BJ (cell line): ENCODE measurements at regions not wholly inside any gene's neighbourhood (a gene's known extent, or its start where the extent isn't known, plus 50 kb on each side); places are given as distances from the start of the nearest gene placed in this dataset.

Source experiments
- CTCF ChIA-PET: fragments of 350-600 bp; formaldehyde crosslinking; extraction: SDS; loops from one replicate; lab custom pipeline; 2021; ENCODE audit warnings: antibody characterized with exemption, inconsistent platforms; lab: Yijun Ruan, JAX
- POLR2A ChIA-PET: fragments of 300-600 bp; sonication (Branson Sonifier 250); formaldehyde crosslinking; extraction: SDS; loops from one replicate; lab custom pipeline; 2021; ENCODE audit warnings: antibody characterized with exemption; lab: Charles Lee
- DNase-seq: peaks from one replicate; pipeline ENCODE4 v3.0.0-alpha.2; 2011; ENCODE audit warnings: low read depth
- H3K27me3 ChIP-seq: 2 replicates; pipeline ENCODE4 v1.6.0; 2011; ENCODE audit warnings: low read length; ENCODE audit not compliant: control insufficient read depth, insufficient read depth
- H3K36me3 ChIP-seq: 2 replicates; pipeline ENCODE4 v1.5.1; 2011; ENCODE audit warnings: low read length; ENCODE audit not compliant: control insufficient read depth, insufficient read depth
- H3K4me3 ChIP-seq: 2 replicates; pipeline ENCODE4 v1.5.1; 2011; ENCODE audit warnings: low read depth, mild to moderate bottlenecking, control low read depth, low read length
- TF ChIP-seq, protein P1 (sequence below): IDR thresholded peaks from 2 replicates; pipeline ENCODE4 v1.5.1; 2011; ENCODE audit warnings: low read depth, mild to moderate bottlenecking, control low read depth, inconsistent platforms, low read length, moderate library complexity; ENCODE audit not compliant: insufficient read depth

DNA sequence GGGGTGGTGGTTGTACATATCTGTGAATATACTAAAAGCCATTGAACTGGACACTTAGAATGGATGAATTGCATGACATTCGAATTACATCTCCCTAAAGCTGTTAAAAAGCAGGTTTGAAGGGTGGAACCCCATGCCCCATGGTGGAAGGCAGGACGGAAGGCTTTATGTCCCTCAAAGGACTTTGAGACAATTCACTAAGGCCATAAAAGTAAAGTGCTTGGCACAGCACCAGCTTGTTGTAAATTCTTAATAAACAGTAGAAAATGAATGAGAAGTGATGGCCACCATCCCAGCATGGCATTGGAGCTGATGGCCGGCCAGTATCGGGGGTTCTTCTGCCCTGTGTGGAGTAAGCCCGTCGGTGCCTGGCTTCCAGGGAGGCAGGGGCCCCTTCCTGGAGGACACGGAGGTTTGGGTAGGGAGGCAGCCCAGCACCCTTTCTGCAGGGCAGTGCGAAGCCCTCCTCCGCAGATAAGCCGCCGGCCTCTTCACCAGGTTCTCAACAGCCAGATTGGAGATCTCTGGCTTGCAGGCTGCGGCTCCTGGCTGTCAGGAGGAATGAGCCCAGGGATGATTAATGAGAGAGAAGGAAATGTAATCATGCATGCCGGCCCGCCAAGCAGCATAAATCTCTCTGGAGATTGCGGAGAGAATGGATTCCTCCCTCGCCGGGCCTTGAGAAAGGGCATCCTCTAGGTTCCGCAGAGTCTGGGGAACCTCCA lies 346.9 kb downstream of the FOXL1 start:
- H3K27me3 ChIP-seq: peaks cover 10% of the 10 kb centered on the region
- ChIA-PET CTCF (no interaction called here), POLR2A (no interaction called here)
- no peak overlapping the region for H3K4me3 ChIP-seq
- H3K36me3 ChIP-seq: no peaks in the 10 kb centered on the region
- DNase-seq: no peak
- TF ChIP-seq, protein P1, sequence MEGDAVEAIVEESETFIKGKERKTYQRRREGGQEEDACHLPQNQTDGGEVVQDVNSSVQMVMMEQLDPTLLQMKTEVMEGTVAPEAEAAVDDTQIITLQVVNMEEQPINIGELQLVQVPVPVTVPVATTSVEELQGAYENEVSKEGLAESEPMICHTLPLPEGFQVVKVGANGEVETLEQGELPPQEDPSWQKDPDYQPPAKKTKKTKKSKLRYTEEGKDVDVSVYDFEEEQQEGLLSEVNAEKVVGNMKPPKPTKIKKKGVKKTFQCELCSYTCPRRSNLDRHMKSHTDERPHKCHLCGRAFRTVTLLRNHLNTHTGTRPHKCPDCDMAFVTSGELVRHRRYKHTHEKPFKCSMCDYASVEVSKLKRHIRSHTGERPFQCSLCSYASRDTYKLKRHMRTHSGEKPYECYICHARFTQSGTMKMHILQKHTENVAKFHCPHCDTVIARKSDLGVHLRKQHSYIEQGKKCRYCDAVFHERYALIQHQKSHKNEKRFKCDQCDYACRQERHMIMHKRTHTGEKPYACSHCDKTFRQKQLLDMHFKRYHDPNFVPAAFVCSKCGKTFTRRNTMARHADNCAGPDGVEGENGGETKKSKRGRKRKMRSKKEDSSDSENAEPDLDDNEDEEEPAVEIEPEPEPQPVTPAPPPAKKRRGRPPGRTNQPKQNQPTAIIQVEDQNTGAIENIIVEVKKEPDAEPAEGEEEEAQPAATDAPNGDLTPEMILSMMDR: no peak

DNA sequence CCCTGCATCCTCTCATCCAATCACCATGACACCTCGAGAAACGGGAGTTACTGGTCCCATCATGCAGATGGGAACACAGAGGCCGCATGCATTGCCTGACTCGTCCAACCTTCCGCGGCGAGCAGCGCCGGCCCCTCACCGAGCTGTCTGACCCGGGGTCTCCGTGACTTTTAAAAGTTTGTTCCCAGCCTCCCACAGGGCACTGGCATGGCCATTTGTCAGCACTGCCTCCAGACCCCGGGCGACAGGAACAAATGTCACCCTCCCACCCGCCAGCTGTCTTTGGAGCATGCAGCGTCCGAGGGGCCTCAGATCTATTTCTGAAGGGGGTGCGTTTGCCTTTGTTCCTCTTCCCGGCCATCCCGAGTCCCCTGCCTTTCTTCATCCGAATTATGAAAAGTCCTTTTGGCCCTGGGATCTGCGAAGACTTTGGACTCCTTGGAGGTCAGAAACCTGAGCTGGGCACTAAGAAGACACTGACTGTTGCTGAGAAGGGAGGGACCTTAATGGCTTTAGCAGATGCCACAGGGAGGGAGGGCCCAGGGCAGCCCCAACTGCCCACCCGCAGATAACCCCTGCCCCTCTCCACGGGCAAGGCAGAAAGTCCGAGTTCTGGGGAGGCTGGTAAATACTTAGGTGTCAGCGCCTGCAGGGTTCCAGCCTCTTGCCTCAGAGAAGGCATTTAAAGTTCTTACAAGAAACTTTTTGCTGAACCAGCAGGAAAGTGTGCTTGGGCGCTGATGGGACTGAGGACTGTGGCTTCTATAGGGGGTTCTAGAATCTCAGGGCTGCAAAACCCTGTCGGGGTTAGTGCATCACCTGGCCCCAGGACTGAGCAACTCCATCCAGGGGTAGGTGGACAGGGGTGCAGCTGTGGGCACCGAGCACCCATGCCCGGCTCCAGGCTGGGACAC lies 348.1 kb downstream of the FOXL1 start:
- Histone ChIP-seq H3K27me3 (peaks cover 13% of the 10 kb centered on the region), H3K36me3 (no peaks in the 10 kb centered on the region), H3K4me3 (no peak overlapping the region)
- POLR2A ChIA-PET: no interaction called here
- TF ChIP-seq, protein P1: no peak
- no peak for DNase-seq
- CTCF ChIA-PET: no interaction called here

DNA sequence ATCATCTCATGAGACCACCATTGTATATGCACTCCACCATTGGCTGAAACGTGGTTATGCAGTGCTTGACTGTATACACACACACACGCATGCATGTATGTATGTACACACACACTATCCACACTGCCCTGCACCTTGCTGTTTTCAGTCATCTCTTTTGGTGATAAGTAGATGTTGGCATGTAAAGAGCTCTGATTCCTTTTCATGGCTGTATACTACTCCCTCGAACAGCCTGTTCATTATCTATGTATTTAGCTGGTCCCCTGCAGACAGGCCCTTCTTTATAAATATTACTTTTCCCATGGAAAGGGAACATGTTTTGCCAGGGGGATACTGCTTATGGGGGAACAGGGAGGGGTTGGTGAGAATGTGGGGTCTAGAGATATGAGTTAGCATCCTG lies 349.4 kb downstream of the FOXL1 start:
- ChIA-PET CTCF (interaction anchor here (1.1 kb wide), 1 partner anchor 364 kb away, joined by 3 read pairs; no protein-coding TSS in a partner anchor), POLR2A (no interaction called here)

DNA sequence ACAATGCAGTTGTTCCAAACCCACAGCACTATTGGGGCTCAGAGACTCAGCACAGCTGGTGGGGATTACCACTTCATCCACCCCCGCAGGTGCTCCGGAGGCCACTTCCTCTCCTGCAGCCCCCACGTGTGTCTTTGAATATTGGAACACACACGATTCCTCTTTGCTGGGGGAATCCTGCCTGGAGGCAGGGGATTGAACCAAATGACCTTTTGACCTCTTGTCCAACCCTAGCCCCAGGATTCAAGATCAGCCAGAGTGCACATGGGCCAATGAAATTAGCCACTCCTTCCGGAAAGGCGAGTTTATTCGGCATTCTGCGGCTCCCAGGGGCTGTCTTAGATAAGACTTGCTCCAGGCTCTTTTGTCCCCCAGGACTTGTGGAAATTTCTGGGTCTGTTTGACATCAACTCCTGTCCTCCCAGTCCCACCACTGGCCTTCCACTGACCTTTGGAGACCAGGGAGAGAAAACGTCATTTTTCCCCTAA lies 350.2 kb downstream of the FOXL1 start:
- no peak for DNase-seq

More for the DNA sequence above, 349.4 kb downstream of the FOXL1 start:
- Histone ChIP-seq H3K36me3 (no peaks in the 10 kb centered on the region), H3K27me3 (peaks cover 13% of the 10 kb centered on the region), H3K4me3 (no peak overlapping the region)
- TF ChIP-seq, protein P1: no peak
- no peak for DNase-seq

More for the DNA sequence above, 350.2 kb downstream of the FOXL1 start:
- Histone ChIP-seq H3K4me3 (no peak overlapping the region), H3K36me3 (no peaks in the 10 kb centered on the region), H3K27me3 (peaks cover 20% of the 10 kb centered on the region)
- CTCF ChIA-PET: no interaction called here
- TF ChIP-seq, protein P1: no peak
- POLR2A ChIA-PET: interaction anchor here (0.7 kb wide), 1 partner anchor 23 kb away, joined by 3 read pairs; no protein-coding TSS in a partner anchor
